GM12878 (cell line): ENCODE measurements at regions not wholly inside any gene's neighbourhood (a gene's known extent, or its start where the extent isn't known, plus 50 kb on each side); places are given as distances from the start of the nearest gene placed in this dataset.

Source experiments
- ATAC-seq: fragments of 200-7000 bp; cut with Tn5 transposase; 3 replicates; pipeline ENCODE4 v1.9.1; 2020; ENCODE audit warnings: mild to moderate bottlenecking, moderate library complexity
- BruUV-seq: library from RNA; stranded (reverse); fragments of 400-500 nt; replicated peaks from 2 replicates; lab custom pipeline; 2021; lab: Mats Ljungman, UMichigan
- CTCF ChIA-PET: fragments of 300-600 bp; sonication (Branson Sonifier 250); formaldehyde crosslinking; extraction: SDS; loops from one replicate; lab custom pipeline; 2021; ENCODE audit warnings: inconsistent platforms; lab: Yijun Ruan, JAX
- POLR2A ChIA-PET: fragments of 350-600 bp; formaldehyde crosslinking; extraction: SDS; loops from one replicate; lab custom pipeline; 2021; ENCODE audit warnings: inconsistent platforms; lab: Charles Lee
- RAD21 ChIA-PET: fragments of 300-600 bp; sonication (Branson Sonifier 250); formaldehyde crosslinking; loops from one replicate; lab custom pipeline; 2023; ENCODE audit warnings: antibody characterized with exemption; ENCODE audit not compliant: unreplicated experiment; lab: Charles Lee
- SMC1A ChIA-PET: fragments of 300-600 bp; sonication (Branson Sonifier 250); formaldehyde crosslinking; loops from one replicate; lab custom pipeline; 2023; ENCODE audit not compliant: unreplicated experiment, uncharacterized antibody; lab: Charles Lee
- DNase-seq: peaks from one replicate; pipeline ENCODE4 v3.0.0-alpha.2; 2011; ENCODE audit warnings: low read depth, low spot score
- FAIRE-seq: peaks from 3 replicates; lab custom pipeline; 2011; peaks lifted over from hg19 to GRCh38; lab: Jason Lieb, UNC
- H2AFZ ChIP-seq: 2 replicates; pipeline ENCODE4 v1.6.0; 2011; ENCODE audit warnings: low read depth, low read length, control low read depth; ENCODE audit not compliant: control insufficient read depth
- H3K27ac ChIP-seq: 2 replicates; pipeline ENCODE4 v1.5.1; 2011; ENCODE audit warnings: control low read depth; ENCODE audit not compliant: control insufficient read depth, insufficient read depth
- H3K27me3 ChIP-seq, 2 experiments: replicated peaks in 1 of 2; 2 replicates each; pipeline versions ENCODE4 v1.6.0 to v1.6.1; 2011; ENCODE audit warnings: low read length in 1 of 2; ENCODE audit not compliant: control insufficient read depth in 2 of 2, insufficient read depth in 2 of 2
- H3K36me3 ChIP-seq, 2 experiments: 2 replicates each; pipeline ENCODE4 v1.5.1; 2011; ENCODE audit warnings: low read length in 1 of 2; ENCODE audit not compliant: control insufficient read depth in 2 of 2, insufficient read depth in 2 of 2
- H3K4me1 ChIP-seq: 2 replicates; pipeline ENCODE4 v1.6.1; 2011; ENCODE audit warnings: mild to moderate bottlenecking, low read length, moderate library complexity, mixed read lengths; ENCODE audit not compliant: control insufficient read depth, insufficient read depth
- H3K4me2 ChIP-seq: 2 replicates; pipeline ENCODE4 v1.6.0; 2011; ENCODE audit warnings: control low read depth; ENCODE audit not compliant: control insufficient read depth, insufficient read depth
- H3K4me3 ChIP-seq: fragments of 200-600 bp; sonication (generic); 2 replicates; pipeline ENCODE4 v1.5.1; 2016
- H3K79me2 ChIP-seq: 2 replicates; pipeline ENCODE4 v1.6.0; 2011; ENCODE audit warnings: low read length; ENCODE audit not compliant: control insufficient read depth, insufficient read depth
- H3K9ac ChIP-seq: 2 replicates; pipeline ENCODE4 v1.8.0; 2011; ENCODE audit warnings: low read length, control low read depth, mixed read lengths; ENCODE audit not compliant: control insufficient read depth, insufficient read depth
- H3K9me3 ChIP-seq: replicated peaks from 3 replicates; pipeline ENCODE4 v1.5.1; 2011; ENCODE audit warnings: mild to moderate bottlenecking, low read length; ENCODE audit not compliant: control insufficient read depth, insufficient read depth
- H4K20me1 ChIP-seq: 2 replicates; pipeline ENCODE4 v1.6.0; 2011; ENCODE audit not compliant: control insufficient read depth, insufficient read depth
- BHLHE40 ChIP-seq, 2 experiments: fragments of 450-650 bp in 1 of 2; IDR thresholded peaks; 2 replicates each; pipeline ENCODE4 v1.6.1; 2011 to 2017; ENCODE audit warnings: low read depth in 2 of 2, borderline replicate concordance in 1 of 2, improper control_type of control experiment in 1 of 2, low read length in 1 of 2, mild to moderate bottlenecking in 1 of 2
- CHD4 ChIP-seq: fragments of 200-600 bp; sonication (generic); IDR thresholded peaks from 2 replicates; pipeline ENCODE4 v1.6.1; 2016; ENCODE audit warnings: mild to moderate bottlenecking
- E2F8 ChIP-seq: fragments of 450-650 bp; IDR thresholded peaks from 2 replicates; pipeline ENCODE4 v1.6.1; 2018; ENCODE audit warnings: mild to moderate bottlenecking, low read depth, moderate library complexity; ENCODE audit not compliant: partially characterized antibody
- EZH2 ChIP-seq: IDR thresholded peaks from 2 replicates; pipeline ENCODE4 v1.6.1; 2012; ENCODE audit warnings: low read depth, mild to moderate bottlenecking, control low read depth, inconsistent platforms, low read length, borderline replicate concordance; ENCODE audit not compliant: control insufficient read depth
- HDAC6 ChIP-seq: fragments of 200-600 bp; sonication (generic); IDR thresholded peaks from one replicate; pipeline ENCODE4 v1.8.0; 2017; ENCODE audit warnings: antibody characterized with exemption; ENCODE audit not compliant: unreplicated experiment
- HSF1 ChIP-seq: fragments of 150-350 bp; IDR thresholded peaks from 2 replicates; pipeline ENCODE4 v1.6.1; 2014; ENCODE audit warnings: mild to moderate bottlenecking, low read depth, low read length
- IRF3 ChIP-seq: fragments of 450-650 bp; IDR thresholded peaks from 2 replicates; pipeline ENCODE4 v1.6.1; 2014; ENCODE audit warnings: mild to moderate bottlenecking
- JUNB ChIP-seq: IDR thresholded peaks from 2 replicates; pipeline ENCODE4 v1.6.1; 2016; ENCODE audit warnings: antibody characterized with exemption, mild to moderate bottlenecking
- MEF2B ChIP-seq: fragments of 450-650 bp; IDR thresholded peaks from 2 replicates; pipeline ENCODE4 v1.6.1; 2018; ENCODE audit warnings: mild to moderate bottlenecking, moderate library complexity; ENCODE audit not compliant: partially characterized antibody, poor library complexity, severe bottlenecking
- PKNOX1 ChIP-seq: fragments of 450-650 bp; IDR thresholded peaks from 2 replicates; pipeline ENCODE4 v1.6.1; 2016; ENCODE audit warnings: mild to moderate bottlenecking
- SKIL ChIP-seq: fragments of 450-650 bp; IDR thresholded peaks from 2 replicates; pipeline ENCODE4 v1.6.1; 2017; ENCODE audit warnings: mild to moderate bottlenecking, low read depth, inconsistent platforms; ENCODE audit not compliant: poor library complexity, severe bottlenecking
- STAT3 ChIP-seq: IDR thresholded peaks from 2 replicates; pipeline ENCODE4 v1.6.1; 2011; ENCODE audit warnings: low read depth, low read length, improper control_type of control experiment
- USF1 ChIP-seq: IDR thresholded peaks from 2 replicates; pipeline ENCODE4 v1.6.1; 2011; ENCODE audit warnings: borderline replicate concordance, low read depth, mild to moderate bottlenecking, moderate library complexity, mixed read lengths, low read length; ENCODE audit not compliant: insufficient read depth; ENCODE audit errors: extremely low read length
- ZNF24 ChIP-seq: fragments of 450-650 bp; IDR thresholded peaks from 2 replicates; pipeline ENCODE4 v1.6.1; 2017; ENCODE audit warnings: antibody characterized with exemption, mild to moderate bottlenecking
- ZNF622 ChIP-seq: fragments of 450-650 bp; IDR thresholded peaks from 2 replicates; pipeline ENCODE4 v1.6.1; 2017; ENCODE audit warnings: mild to moderate bottlenecking, inconsistent platforms
- WGBS: methylation state at CpG from one replicate; pipeline ENCODE4 v1.1.6; 2016; ENCODE audit warnings: low lambda C conversion rate; ENCODE audit not compliant: insufficient replicate concordance, insufficient coverage; ENCODE audit errors: missing lambda C conversion rate; 5-methylcytosine and 5-hydroxymethylcytosine counted together
- in situ Hi-C: fragments of 300-500 bp; cut with MboI; formaldehyde crosslinking; loops from 9 replicates; pipeline ENCODE4 v1.14.3; 2018; ENCODE audit warnings: mixed read lengths
- intact Hi-C: fragments of 100-400 bp; cut with micrococcal nuclease; formaldehyde crosslinking; loops from one replicate; pipeline ENCODE4 v1.14.2; 2022; ENCODE audit not compliant: unreplicated experiment

GRCh38 chr11:104774578-104774977 lies 123.7 kb downstream of the CASP12 start:
- no TSS peak for BruUV-seq
- Histone ChIP-seq H4K20me1 (no peaks in the 10 kb centered on the region), H3K4me1 (no peaks in the 10 kb centered on the region), H3K9ac (no peak overlapping the region), H3K9me3 (no peaks in the 10 kb centered on the region), H2AFZ (no peak overlapping the region), H3K4me3 (no peak overlapping the region), H3K27ac (no peak overlapping the region), H3K79me2 (no peaks in the 10 kb centered on the region), H3K36me3 (no peaks in the 10 kb centered on the region), H3K27me3 (no peaks in the 10 kb centered on the region), H3K4me2 (no peak overlapping the region)
- CTCF ChIA-PET = no interaction called here
- DNase-seq (no peak), FAIRE-seq (no peak), ATAC-seq (no peak)
- intact Hi-C loops (no loop called here), in situ Hi-C loops (no loop called here)
- RAD21 ChIA-PET = no interaction called here
- POLR2A ChIA-PET = no interaction called here
- 15% methylated on average over 2 of the region's 2 CpGs for WGBS
- SMC1A ChIA-PET = no interaction called here
- TF ChIP-seq ZNF24 (no peak), EZH2 (no peak), SKIL (no peak), PKNOX1 (no peak), CHD4 (no peak), STAT3 (no peak), HDAC6 (no peak), HSF1 (no peak), ZNF622 (no peak), JUNB (no peak), E2F8 (no peak), USF1 (no peak), MEF2B (no peak), BHLHE40 (IDR thresholded peaks at IDR 0.05; ENCODE audit: borderline replicate concordance in 1 of 2, low read depth in 2 of 2, low read length in 1 of 2) (no peak), IRF3 (no peak)
